ENCODE measurements at regions not wholly inside any gene's neighbourhood (a gene's known extent, or its start where the extent isn't known, plus 50 kb on each side); places are given as distances from the start of the nearest gene placed in this dataset.

DNA sequence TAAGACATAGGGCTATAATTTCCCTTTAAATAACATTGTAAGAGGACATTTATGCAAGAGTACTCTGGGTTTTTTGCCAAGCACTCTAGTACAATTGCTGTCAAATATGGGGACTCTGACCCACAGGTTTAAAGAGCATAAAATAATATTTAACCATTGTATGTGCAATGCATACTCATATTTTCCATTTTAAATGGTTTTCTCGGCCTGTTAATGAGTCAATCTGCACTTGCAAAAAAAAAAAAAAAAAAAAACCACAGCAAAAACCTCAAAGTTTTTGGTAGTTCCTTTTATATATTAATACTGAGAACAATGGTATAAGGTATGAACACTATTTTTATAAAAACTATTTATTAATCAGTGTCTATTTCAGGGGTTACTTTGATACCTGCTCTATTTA is 304.0 kb upstream of the CBLB start:
- no peak for DNase-seq (ENCODE audit: low read depth in 1 of 2, low spot score in 1 of 2)
- Histone ChIP-seq H3K4me3 (replicated peaks; ENCODE audit: insufficient read depth, low read length) (no peak overlapping the region), H3K27me3 (ENCODE audit: insufficient read depth, poor library complexity, severe bottlenecking) (no peaks in the 10 kb centered on the region), H3K27ac (replicated peaks) (no peak overlapping the region)
- TF ChIP-seq SPI1 (IDR thresholded peaks at IDR 0.05; ENCODE audit: borderline replicate concordance, low read depth), result no peak
- no peak for TF ChIP-seq POLR2AphosphoS5 (IDR thresholded peaks at IDR 0.05; ENCODE audit: low read depth)
- no peak for TF ChIP-seq GABPA (IDR thresholded peaks at IDR 0.05; ENCODE audit: low read depth)
- TF ChIP-seq, protein P1, sequence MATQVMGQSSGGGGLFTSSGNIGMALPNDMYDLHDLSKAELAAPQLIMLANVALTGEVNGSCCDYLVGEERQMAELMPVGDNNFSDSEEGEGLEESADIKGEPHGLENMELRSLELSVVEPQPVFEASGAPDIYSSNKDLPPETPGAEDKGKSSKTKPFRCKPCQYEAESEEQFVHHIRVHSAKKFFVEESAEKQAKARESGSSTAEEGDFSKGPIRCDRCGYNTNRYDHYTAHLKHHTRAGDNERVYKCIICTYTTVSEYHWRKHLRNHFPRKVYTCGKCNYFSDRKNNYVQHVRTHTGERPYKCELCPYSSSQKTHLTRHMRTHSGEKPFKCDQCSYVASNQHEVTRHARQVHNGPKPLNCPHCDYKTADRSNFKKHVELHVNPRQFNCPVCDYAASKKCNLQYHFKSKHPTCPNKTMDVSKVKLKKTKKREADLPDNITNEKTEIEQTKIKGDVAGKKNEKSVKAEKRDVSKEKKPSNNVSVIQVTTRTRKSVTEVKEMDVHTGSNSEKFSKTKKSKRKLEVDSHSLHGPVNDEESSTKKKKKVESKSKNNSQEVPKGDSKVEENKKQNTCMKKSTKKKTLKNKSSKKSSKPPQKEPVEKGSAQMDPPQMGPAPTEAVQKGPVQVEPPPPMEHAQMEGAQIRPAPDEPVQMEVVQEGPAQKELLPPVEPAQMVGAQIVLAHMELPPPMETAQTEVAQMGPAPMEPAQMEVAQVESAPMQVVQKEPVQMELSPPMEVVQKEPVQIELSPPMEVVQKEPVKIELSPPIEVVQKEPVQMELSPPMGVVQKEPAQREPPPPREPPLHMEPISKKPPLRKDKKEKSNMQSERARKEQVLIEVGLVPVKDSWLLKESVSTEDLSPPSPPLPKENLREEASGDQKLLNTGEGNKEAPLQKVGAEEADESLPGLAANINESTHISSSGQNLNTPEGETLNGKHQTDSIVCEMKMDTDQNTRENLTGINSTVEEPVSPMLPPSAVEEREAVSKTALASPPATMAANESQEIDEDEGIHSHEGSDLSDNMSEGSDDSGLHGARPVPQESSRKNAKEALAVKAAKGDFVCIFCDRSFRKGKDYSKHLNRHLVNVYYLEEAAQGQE (IDR thresholded peaks at IDR 0.05; ENCODE audit: insufficient replicate concordance, low read depth), result no peak
- TF ChIP-seq, protein P2, sequence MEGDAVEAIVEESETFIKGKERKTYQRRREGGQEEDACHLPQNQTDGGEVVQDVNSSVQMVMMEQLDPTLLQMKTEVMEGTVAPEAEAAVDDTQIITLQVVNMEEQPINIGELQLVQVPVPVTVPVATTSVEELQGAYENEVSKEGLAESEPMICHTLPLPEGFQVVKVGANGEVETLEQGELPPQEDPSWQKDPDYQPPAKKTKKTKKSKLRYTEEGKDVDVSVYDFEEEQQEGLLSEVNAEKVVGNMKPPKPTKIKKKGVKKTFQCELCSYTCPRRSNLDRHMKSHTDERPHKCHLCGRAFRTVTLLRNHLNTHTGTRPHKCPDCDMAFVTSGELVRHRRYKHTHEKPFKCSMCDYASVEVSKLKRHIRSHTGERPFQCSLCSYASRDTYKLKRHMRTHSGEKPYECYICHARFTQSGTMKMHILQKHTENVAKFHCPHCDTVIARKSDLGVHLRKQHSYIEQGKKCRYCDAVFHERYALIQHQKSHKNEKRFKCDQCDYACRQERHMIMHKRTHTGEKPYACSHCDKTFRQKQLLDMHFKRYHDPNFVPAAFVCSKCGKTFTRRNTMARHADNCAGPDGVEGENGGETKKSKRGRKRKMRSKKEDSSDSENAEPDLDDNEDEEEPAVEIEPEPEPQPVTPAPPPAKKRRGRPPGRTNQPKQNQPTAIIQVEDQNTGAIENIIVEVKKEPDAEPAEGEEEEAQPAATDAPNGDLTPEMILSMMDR (IDR thresholded peaks at IDR 0.05; ENCODE audit: insufficient read depth, low read length), result no peak

DNA sequence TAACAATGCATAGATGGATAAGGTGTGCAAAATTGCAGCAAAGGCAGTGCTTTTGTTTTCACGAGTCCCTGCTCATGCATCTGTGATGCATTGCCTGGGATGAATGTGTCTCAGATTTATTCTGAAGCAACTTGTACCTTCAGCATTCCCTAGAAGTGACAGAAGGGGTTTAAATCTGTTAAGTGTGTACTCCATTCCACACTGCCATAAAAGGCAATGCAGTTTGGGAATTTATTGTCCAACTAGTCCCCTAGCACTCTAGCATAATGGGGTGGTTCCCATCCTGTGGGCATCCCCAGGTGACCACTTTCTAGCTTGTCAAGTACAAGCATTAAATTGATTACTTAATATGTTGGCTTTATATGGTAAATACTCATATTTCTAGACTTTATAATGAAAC is 306.5 kb upstream of the CBLB start:
- Histone ChIP-seq H3K4me3 (replicated peaks; ENCODE audit: insufficient read depth, low read length) (no peak overlapping the region), H3K27ac (replicated peaks) (no peak overlapping the region), H3K27me3 (ENCODE audit: insufficient read depth, poor library complexity, severe bottlenecking) (no peaks in the 10 kb centered on the region)
- TF ChIP-seq, protein P1 (IDR thresholded peaks at IDR 0.05; ENCODE audit: insufficient replicate concordance, low read depth), result no peak
- TF ChIP-seq GABPA (IDR thresholded peaks at IDR 0.05; ENCODE audit: low read depth) (no peak), SPI1 (IDR thresholded peaks at IDR 0.05; ENCODE audit: borderline replicate concordance, low read depth) (no peak), POLR2AphosphoS5 (IDR thresholded peaks at IDR 0.05; ENCODE audit: low read depth) (no peak)
- TF ChIP-seq, protein P2 (IDR thresholded peaks at IDR 0.05; ENCODE audit: insufficient read depth, low read length), result no peak
- no peak for DNase-seq (ENCODE audit: low read depth in 1 of 2, low spot score in 1 of 2)

DNA sequence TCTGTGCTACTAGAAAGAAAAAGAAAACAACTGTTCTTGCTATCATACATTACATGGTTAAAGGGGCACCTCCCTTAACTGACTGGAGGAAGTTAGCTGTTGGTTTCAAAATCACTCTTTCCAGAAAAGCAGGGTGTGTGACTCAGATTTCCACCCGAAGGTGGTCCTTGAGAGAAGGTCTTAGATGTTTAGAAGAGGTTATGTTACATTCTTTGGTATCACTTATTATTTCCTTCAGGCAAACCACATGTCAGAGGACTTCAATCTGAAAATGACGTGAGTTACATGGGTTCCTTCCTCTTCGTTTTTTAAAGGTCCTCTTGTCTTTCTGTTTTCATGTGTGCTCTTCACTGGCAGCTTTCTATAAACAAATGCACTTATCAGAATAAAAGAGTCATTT is 307.9 kb upstream of the CBLB start:
- H3K4me3 ChIP-seq (replicated peaks; ENCODE audit: insufficient read depth, low read length), result no peak overlapping the region
- no peak for TF ChIP-seq GABPA (IDR thresholded peaks at IDR 0.05; ENCODE audit: low read depth)
- peak; percentile 26 to 36 for DNase-seq (ENCODE audit: low read depth in 1 of 2, low spot score in 1 of 2)
- no peaks in the 10 kb centered on the region for H3K27me3 ChIP-seq (ENCODE audit: insufficient read depth, poor library complexity, severe bottlenecking)
- no peak overlapping the region for H3K27ac ChIP-seq (replicated peaks)

DNA sequence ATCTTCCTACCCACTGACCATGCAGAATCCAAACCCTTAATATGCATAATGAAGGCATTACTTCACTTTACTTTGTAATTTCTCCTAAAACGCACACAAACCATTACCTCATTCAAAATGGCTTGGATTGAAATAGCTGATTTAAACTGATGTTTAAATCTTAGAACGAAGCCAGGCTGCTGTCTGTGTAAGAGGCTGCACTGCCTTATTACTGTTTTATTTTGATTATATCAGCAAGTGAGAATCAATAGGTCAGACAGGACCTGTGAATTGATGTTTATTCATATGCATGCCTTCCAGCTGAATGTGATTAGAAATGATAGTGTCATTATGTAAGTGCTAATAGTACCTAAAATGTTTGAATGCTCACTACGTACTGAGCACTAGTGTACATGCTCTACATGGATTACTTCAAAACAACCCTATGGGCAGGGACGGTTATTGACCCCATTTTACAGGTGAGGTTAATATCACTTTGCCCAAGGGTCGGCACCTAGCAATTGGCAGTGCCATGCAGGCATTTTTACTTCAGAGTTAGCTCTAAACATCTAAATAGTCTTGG is 314.2 kb upstream of the CBLB start:
- H3K27ac ChIP-seq (replicated peaks), result no peak overlapping the region
- no peaks in the 10 kb centered on the region for H3K27me3 ChIP-seq (ENCODE audit: insufficient read depth, poor library complexity, severe bottlenecking)
- H3K4me3 ChIP-seq (replicated peaks; ENCODE audit: insufficient read depth, low read length), result no peak overlapping the region
- TF ChIP-seq GABPA (IDR thresholded peaks at IDR 0.05; ENCODE audit: low read depth), result no peak
- TF ChIP-seq, protein P1 (IDR thresholded peaks at IDR 0.05; ENCODE audit: insufficient replicate concordance, low read depth), result no peak
- TF ChIP-seq POLR2AphosphoS5 (IDR thresholded peaks at IDR 0.05; ENCODE audit: low read depth), result no peak
- TF ChIP-seq SPI1 (IDR thresholded peaks at IDR 0.05; ENCODE audit: borderline replicate concordance, low read depth), result no peak
- TF ChIP-seq, protein P2 (IDR thresholded peaks at IDR 0.05; ENCODE audit: insufficient read depth, low read length), result no peak
- DNase-seq (ENCODE audit: low read depth in 1 of 2, low spot score in 1 of 2), result no peak

All from HL-60 (cell line).